Uterus (tissue), 2 donors: ENCODE measurements at regions not wholly inside any gene's neighbourhood (a gene's known extent, or its start where the extent isn't known, plus 50 kb on each side); places are given as distances from the start of the nearest gene placed in this dataset.

Source experiments
- CTCF ChIP-seq, 4 experiments: fragments of 200-600 bp in 2 of 4; fragments of 450-650 bp in 2 of 4; sonication (generic) in 2 of 4; IDR thresholded peaks; one replicate each; pipeline ENCODE4 v1.5.1; 2016 to 2019; ENCODE audit warnings: antibody characterized with exemption in 4 of 4, mild to moderate bottlenecking in 2 of 4, moderate library complexity in 1 of 4
- POLR2A ChIP-seq, 2 donors: fragments of 450-650 bp; IDR thresholded peaks; one replicate each; pipeline ENCODE4 v1.6.1; 2016; ENCODE audit warnings: antibody characterized with exemption in 2 of 2, mild to moderate bottlenecking in 1 of 2, moderate library complexity in 1 of 2

DNA sequence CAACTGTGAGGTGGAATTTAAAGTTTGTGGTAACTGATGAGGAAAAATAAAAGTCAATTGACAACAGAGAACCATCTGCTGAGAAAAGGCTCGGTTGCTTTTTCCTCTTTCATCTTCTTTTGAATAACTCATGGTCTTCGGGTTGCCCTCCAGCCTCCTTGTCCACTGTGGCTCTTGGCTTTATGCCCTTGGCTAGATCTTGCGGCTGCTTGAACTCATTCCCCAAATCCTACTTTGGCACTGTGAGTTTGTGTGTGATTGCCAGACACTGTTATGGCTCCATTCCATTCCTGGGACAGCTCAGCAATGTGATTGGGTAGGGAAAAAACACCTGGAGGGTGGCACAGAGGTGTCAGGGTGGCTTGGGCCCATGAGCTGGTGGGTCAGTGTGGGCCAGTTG is 387.4 kb downstream of the DLEU7 start:
- TF ChIP-seq POLR2A (IDR thresholded peaks at IDR 0.05) (no peak), CTCF (IDR thresholded peaks at IDR 0.05) (no peak)
